K562 (cell line): ENCODE measurements at regions not wholly inside any gene's neighbourhood (a gene's known extent, or its start where the extent isn't known, plus 50 kb on each side); places are given as distances from the start of the nearest gene placed in this dataset.
A peak's percentile ranks its signal among the peaks of the same experiment; 100 is the strongest.

ENCODE experiments used
- ATAC-seq: fragments of 200-7000 bp; cut with Tn5 transposase; 3 replicates; pipeline ENCODE4 v1.9.1; 2020; ENCODE audit warnings: moderate library complexity
- BruUV-seq: library from RNA; stranded (reverse); fragments of 400-500 nt; replicated peaks from 2 replicates; lab custom pipeline; 2021; lab: Mats Ljungman, UMichigan
- CTCF ChIA-PET: fragments of 300-600 bp; formaldehyde crosslinking; extraction: SDS; loops from one replicate; lab custom pipeline; 2021; ENCODE audit warnings: low intra/inter-chr PET ratio; lab: Yijun Ruan, JAX
- POLR2A ChIA-PET: fragments of 300-600, 350-650 bp; sonication (Branson Sonifier 250); formaldehyde crosslinking; extraction: SDS; loops from one replicate; lab custom pipeline; 2021; ENCODE audit warnings: antibody characterized with exemption, inconsistent platforms; lab: Yijun Ruan, JAX
- DNase-seq, 4 experiments: peaks; one replicate each; pipeline versions ENCODE4 v3.0.0 to v3.0.0-alpha.2; 2011 to 2018; ENCODE audit warnings: low spot score in 3 of 4, mixed read lengths in 3 of 4; ENCODE audit errors: extremely low read depth in 1 of 4
- FAIRE-seq: peaks from 2 replicates; lab custom pipeline; 2011; peaks lifted over from hg19 to GRCh38; lab: Jason Lieb, UNC
- H2AFZ ChIP-seq: 2 replicates; pipeline ENCODE4 v1.6.0; 2011; ENCODE audit warnings: low read depth, low read length, control low read depth, inconsistent platforms
- H3K27ac ChIP-seq: fragments of 200-600 bp; 3 replicates; pipeline ENCODE4 v1.8.0; 2011; ENCODE audit warnings: low read depth, mild to moderate bottlenecking, control low read depth, inconsistent platforms, low read length, moderate library complexity, mixed read lengths; ENCODE audit errors: extremely low read depth
- H3K27me3 ChIP-seq, 2 experiments: fragments of 300-600 bp in 1 of 2; 2 replicates in 1 of 2; 3 replicates in 1 of 2; pipeline versions ENCODE4 v1.6.0 to v1.8.0; 2011; ENCODE audit warnings: inconsistent platforms in 2 of 2, low read length in 2 of 2, mild to moderate bottlenecking in 1 of 2, mixed read lengths in 1 of 2, moderate library complexity in 1 of 2; ENCODE audit not compliant: control insufficient read depth in 2 of 2, insufficient read depth in 2 of 2
- H3K36me3 ChIP-seq: fragments of 300-600 bp; 3 replicates; pipeline ENCODE4 v1.8.0; 2011; ENCODE audit warnings: mild to moderate bottlenecking, low read length, inconsistent platforms; ENCODE audit not compliant: control insufficient read depth, insufficient read depth
- H3K4me1 ChIP-seq, 2 experiments: fragments of 200-600 bp in 1 of 2; replicated peaks in 1 of 2; 2 replicates in 1 of 2; 3 replicates in 1 of 2; pipeline versions ENCODE4 v1.5.1 to v1.8.0; 2011; ENCODE audit warnings: inconsistent platforms in 2 of 2, low read length in 2 of 2, mild to moderate bottlenecking in 1 of 2, mixed read lengths in 1 of 2, moderate library complexity in 1 of 2; ENCODE audit not compliant: control insufficient read depth in 2 of 2, insufficient read depth in 2 of 2
- H3K4me2 ChIP-seq: 2 replicates; pipeline ENCODE4 v1.6.1; 2011; ENCODE audit warnings: low read length, control low read depth, inconsistent platforms, mixed read lengths; ENCODE audit not compliant: insufficient read depth
- H3K4me3 ChIP-seq: fragments of 200-600 bp; sonication (generic), shearing (Covaris generic); 2 replicates; pipeline ENCODE4 v1.5.1; 2016; ENCODE audit warnings: control low read depth, inconsistent platforms
- H3K79me2 ChIP-seq: fragments of 200-600 bp; 3 replicates; pipeline ENCODE4 v1.8.0; 2011; ENCODE audit warnings: low read length, inconsistent platforms; ENCODE audit not compliant: control insufficient read depth, insufficient read depth
- H3K9ac ChIP-seq, 2 experiments: 2 replicates each; pipeline versions ENCODE4 v1.6.0 to v1.6.1; 2011; ENCODE audit warnings: low read depth in 2 of 2, low read length in 2 of 2, control low read depth in 1 of 2, inconsistent platforms in 1 of 2, mild to moderate bottlenecking in 1 of 2, mixed read lengths in 1 of 2; ENCODE audit not compliant: insufficient read depth in 1 of 2
- H3K9me1 ChIP-seq: one replicate; pipeline ENCODE4 v1.6.0; 2011; ENCODE audit warnings: inconsistent platforms, mild to moderate bottlenecking, low read length, moderate library complexity; ENCODE audit not compliant: control insufficient read depth, insufficient read depth
- H3K9me3 ChIP-seq: replicated peaks from 2 replicates; pipeline ENCODE4 v1.5.1; 2011; ENCODE audit warnings: low read depth, low read length, inconsistent platforms; ENCODE audit not compliant: control insufficient read depth, insufficient read depth
- H4K20me1 ChIP-seq: replicated peaks from 2 replicates; pipeline ENCODE4 v1.6.1; 2011; ENCODE audit warnings: low read length, inconsistent platforms, mixed read lengths; ENCODE audit not compliant: control insufficient read depth, insufficient read depth
- FOXJ2 ChIP-seq: fragments of 200-800 bp; sonication (Bioruptor generic); IDR thresholded peaks from 2 replicates; pipeline ENCODE4 v1.6.1; 2016; ENCODE audit warnings: missing genetic modification characterization, missing compliant biosample characterization
- HDAC1 ChIP-seq, 2 experiments: fragments of 450-650 bp; IDR thresholded peaks; 2 replicates each; pipeline ENCODE4 v1.6.1; 2016 to 2017; ENCODE audit warnings: inconsistent platforms in 1 of 2, mild to moderate bottlenecking in 1 of 2, moderate library complexity in 1 of 2
- NFYB ChIP-seq: IDR thresholded peaks from 2 replicates; pipeline ENCODE4 v1.6.1; 2011; ENCODE audit warnings: mild to moderate bottlenecking, moderate library complexity; ENCODE audit not compliant: insufficient read length; ENCODE audit errors: extremely low read depth
- SNAPC5 ChIP-seq: fragments of 250-450 bp; sonication (Bioruptor Pico); IDR thresholded peaks from 2 replicates; pipeline ENCODE4 v1.8.0; 2021; ENCODE audit warnings: moderate library complexity, mild to moderate bottlenecking, inconsistent platforms
- TAL1 ChIP-seq: fragments of 450-650 bp; IDR thresholded peaks from 2 replicates; pipeline ENCODE4 v1.6.1; 2016; ENCODE audit warnings: mild to moderate bottlenecking
- ZNF354B ChIP-seq: fragments of 250-450 bp; sonication (Bioruptor Pico); IDR thresholded peaks from 2 replicates; pipeline ENCODE4 v1.4.0; 2020
- whole genome bisulfite sequencing: fragments of 100-300 bp; shearing (Covaris generic); methylation state at CpG from one replicate; pipeline ENCODE4 v1.1.6; 2016; ENCODE audit warnings: low coverage, mixed read lengths; ENCODE audit not compliant: insufficient coverage; ENCODE audit errors: missing lambda C conversion rate; 5-methylcytosine and 5-hydroxymethylcytosine counted together
- in situ Hi-C: fragments of 300-500 bp; cut with MboI; formaldehyde crosslinking; loops from 4 replicates; pipeline ENCODE4 v1.15.0; 2018; ENCODE audit warnings: inconsistent platforms, mixed read lengths
- intact Hi-C: fragments of 100-400 bp; cut with micrococcal nuclease; formaldehyde crosslinking; loops from 2 replicates; pipeline ENCODE4 v1.14.2; 2022

- intact Hi-C loops: no loop called here
- Histone ChIP-seq H3K27ac (no peak overlapping the region), H3K4me1 (no peaks in the 10 kb centered on the region), H3K4me2 (no peak overlapping the region), H3K9ac (no peak overlapping the region), H4K20me1 (no peaks in the 10 kb centered on the region), H3K36me3 (no peaks in the 10 kb centered on the region), H3K9me1 (no peaks in the 10 kb centered on the region)
- ATAC-seq: no peak
- POLR2A ChIA-PET: no interaction called here
- FAIRE-seq: no peak
- TF ChIP-seq HDAC1 (IDR thresholded peaks at IDR 0.05) (no peak), SNAPC5 (CRISPR knock-in tag) (no peak), TAL1 (no peak)
- TF ChIP-seq, all 486 proteins: peak for 0
- CTCF ChIA-PET: no interaction called here
- Histone ChIP-seq H3K27me3 (no peaks in the 10 kb centered on the region), H3K4me3 (no peak overlapping the region), H3K79me2 (no peaks in the 10 kb centered on the region), H2AFZ (no peak overlapping the region), H3K9me3 (no peaks in the 10 kb centered on the region; the same call in 1 of the 2 replicates)
- DNase-seq: no peak
- BruUV-seq: no TSS peak
- WGBS: 0% methylated on average over 1 of the region's 1 CpG
- in situ Hi-C loops: no loop called here
Observed at GRCh38 chr3:26960382-26960781, 337.8 kb downstream of the LRRC3B start.

- Histone ChIP-seq H3K9me3 (no peaks in the 10 kb centered on the region; the same call in 1 of the 2 replicates), H2AFZ (no peak overlapping the region), H3K27me3 (no peaks in the 10 kb centered on the region), H3K4me3 (no peak overlapping the region), H3K36me3 (no peaks in the 10 kb centered on the region), H3K4me2 (no peak overlapping the region), H3K4me1 (no peaks in the 10 kb centered on the region), H3K79me2 (no peaks in the 10 kb centered on the region), H3K9me1 (no peaks in the 10 kb centered on the region), H4K20me1 (no peaks in the 10 kb centered on the region), H3K9ac (no peak overlapping the region), H3K27ac (no peak overlapping the region)
- CTCF ChIA-PET: no interaction called here
- WGBS: 0% methylated on average over 6 of the region's 6 CpGs
- no TSS peak for BruUV-seq
- FAIRE-seq (no peak), DNase-seq (no peak), ATAC-seq (no peak)
- POLR2A ChIA-PET: no interaction called here
- in situ Hi-C loops: no loop called here
- intact Hi-C loops: no loop called here
- TF ChIP-seq FOXJ2 (tag) (no peak), NFYB (peak; percentile 12), ZNF354B (CRISPR knock-in tag) (no peak)
Observed at GRCh38 chr3:26962492-26963360, 340.2 kb downstream of the LRRC3B start.
